ENCODE measurements at regions not wholly inside any gene's neighbourhood (a gene's known extent, or its start where the extent isn't known, plus 50 kb on each side); places are given as distances from the start of the nearest gene placed in this dataset.
"Not testable (repeated sequence)": the region's sequence is repeated elsewhere in the genome, so short reads cannot be mapped to it uniquely, and the experiment has no call there.

DNA sequence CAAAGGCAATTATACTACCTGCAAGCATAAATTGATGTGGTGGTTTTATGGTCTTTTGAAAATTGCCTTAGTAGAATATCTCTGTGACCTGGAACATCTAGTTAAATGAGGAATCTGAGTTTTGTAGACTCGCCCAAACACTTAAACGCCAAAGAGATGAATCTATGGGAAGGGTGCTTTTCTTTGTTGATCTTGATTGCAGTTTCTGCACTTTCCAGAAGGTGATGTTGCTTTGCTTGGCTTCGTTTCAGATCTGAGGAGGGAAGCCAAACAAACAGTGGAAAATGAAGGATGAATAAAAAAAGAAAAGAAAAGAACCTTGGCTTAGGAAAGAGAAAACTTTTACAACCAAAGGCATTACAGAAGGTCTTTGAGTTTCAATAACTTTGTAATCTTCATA lies 1021.2 kb downstream of the NR2F1-AS1 start:
- TF ChIP-seq GATA1 (IDR thresholded peaks at IDR 0.05; ENCODE audit: low read depth, low read length) (no peak), POLR2A (IDR thresholded peaks at IDR 0.05; ENCODE audit: low read length) (no peak)
- DNase-seq, result no peak

- TF ChIP-seq GATA1 (IDR thresholded peaks at IDR 0.05; ENCODE audit: low read depth, low read length) (no peak), POLR2A (IDR thresholded peaks at IDR 0.05; ENCODE audit: low read length) (no peak)
- DNase-seq, result no peak
These were observed 1021.7 kb downstream of the NR2F1-AS1 start for GRCh38 chr5:92559331-92559730.

DNA sequence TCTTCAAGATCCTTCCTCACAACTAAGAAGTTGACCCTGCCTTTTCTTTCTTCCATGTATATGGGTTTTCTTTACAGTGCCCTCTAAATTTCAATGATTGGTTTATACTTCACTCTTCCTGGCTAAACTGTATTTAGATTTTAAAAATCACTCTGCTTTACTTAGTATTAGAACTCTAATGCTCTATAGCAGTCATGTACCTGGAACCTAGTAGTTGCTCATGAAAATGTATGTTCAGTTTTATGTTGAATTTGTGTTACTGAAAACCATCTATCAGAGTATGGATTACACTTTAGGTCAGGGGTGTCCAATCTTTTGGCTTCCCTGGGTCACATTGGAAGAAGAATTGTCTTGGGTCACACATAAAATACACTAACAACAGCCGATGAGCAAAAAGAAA lies 1024.3 kb downstream of the NR2F1-AS1 start:
- no peak for TF ChIP-seq GATA1 (IDR thresholded peaks at IDR 0.05; ENCODE audit: low read depth, low read length)
- no peak for TF ChIP-seq POLR2A (IDR thresholded peaks at IDR 0.05; ENCODE audit: low read length)
- DNase-seq, result no peak

DNA sequence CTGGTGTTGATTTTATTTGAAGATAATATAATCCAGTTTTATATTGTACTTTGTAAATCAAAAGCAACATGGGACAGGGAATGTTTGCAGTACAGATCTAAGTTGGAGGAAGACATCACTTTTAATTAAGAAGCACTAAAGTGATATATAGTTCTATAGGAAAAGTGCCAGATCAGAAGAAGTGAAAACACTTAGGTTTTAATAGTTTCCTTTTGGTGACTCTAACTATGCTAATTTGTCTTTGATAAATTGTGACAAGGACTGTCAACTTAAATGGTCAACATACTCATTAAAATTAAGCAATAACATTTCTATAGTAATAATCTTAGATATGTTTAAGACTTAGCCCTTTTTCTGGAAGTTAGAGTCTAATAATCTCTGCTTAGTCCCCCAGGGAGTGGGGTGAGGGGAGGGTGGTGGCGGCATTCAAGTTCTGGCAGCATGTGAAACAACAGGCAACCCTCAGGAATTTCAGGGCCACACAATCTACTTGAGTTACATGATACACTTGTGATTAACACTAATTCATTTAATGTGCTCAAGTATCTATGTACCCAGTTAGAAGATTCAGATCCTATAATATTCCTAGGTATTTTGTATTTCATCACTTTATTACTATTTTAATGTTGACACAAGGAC lies 1026.5 kb downstream of the NR2F1-AS1 start:
- DNase-seq, result no peak
- no peak for TF ChIP-seq GATA1 (IDR thresholded peaks at IDR 0.05; ENCODE audit: low read depth, low read length)
- TF ChIP-seq POLR2A (IDR thresholded peaks at IDR 0.05; ENCODE audit: low read length), result no peak

DNA sequence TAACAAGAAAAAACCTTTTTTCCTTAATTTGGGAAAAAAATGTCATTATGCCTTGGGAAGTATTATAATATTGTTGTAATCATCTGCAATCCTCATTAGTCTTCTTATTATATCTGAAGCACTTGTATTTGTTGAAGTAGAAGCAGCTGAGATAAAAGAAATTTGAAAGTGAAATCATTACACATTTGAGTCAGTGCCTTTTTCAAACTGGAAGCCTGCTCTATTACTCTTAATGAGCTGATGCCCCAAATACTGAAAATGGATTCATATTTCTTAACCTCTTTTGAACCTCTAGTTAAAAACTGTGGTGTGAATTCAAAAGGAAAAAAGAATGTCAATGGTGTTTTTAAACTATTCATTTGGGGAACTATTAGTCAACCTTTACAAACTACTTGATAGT lies 1027.7 kb downstream of the NR2F1-AS1 start:
- no peak for DNase-seq
- TF ChIP-seq GATA1 (IDR thresholded peaks at IDR 0.05; ENCODE audit: low read depth, low read length) (no peak), POLR2A (IDR thresholded peaks at IDR 0.05; ENCODE audit: low read length) (no peak)

DNA sequence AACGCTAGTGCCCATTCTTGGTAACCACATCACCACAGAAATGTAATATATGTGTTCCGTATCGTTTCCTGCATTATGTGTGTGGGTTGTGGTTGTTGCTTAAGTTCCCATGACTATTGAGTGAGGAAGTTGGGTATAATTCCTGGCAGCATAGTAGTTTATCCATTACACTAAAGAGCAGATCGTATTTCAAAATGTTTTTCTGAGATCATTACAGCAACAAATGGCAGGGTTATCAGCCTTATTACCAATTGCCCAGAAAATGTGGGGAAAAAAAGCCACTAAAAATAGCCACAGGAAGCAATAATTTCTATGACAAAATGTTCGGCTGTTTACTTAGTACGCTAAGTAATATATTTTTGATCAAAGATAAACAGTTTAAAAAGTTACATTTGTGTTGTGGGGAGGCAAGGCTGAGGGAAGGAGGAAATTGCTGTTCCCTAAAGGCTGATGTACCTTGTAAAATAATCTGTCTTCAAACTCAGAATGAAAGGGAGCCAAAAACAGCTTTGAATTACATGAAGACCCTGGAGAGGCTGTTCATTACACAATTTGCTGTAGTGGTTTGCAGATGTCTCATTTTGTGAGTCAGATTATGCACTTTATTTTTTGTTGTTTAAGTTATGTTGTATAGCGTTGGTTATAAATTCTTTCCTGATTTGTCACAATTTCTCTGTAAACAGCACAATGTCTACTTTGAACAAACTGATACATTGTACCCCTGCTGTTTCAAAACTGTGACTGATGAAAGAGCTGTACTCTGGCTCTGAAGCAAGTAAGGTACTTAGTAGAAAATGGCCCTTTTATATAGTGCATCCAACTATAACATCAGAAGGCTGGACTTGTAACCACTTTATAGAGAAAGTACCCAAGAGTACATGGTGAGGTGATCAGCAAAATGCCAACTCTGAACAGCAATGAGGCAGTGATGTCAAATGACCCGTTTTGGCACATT lies 1028.5 kb downstream of the NR2F1-AS1 start:
- TF ChIP-seq GATA1 (IDR thresholded peaks at IDR 0.05; ENCODE audit: low read depth, low read length), result no peak
- TF ChIP-seq POLR2A (IDR thresholded peaks at IDR 0.05; ENCODE audit: low read length), result no peak
- no peak for DNase-seq

- no peak for TF ChIP-seq POLR2A (IDR thresholded peaks at IDR 0.05; ENCODE audit: low read length)
- no peak for TF ChIP-seq GATA1 (IDR thresholded peaks at IDR 0.05; ENCODE audit: low read depth, low read length)
- no peak for DNase-seq
These were observed 1032.7 kb downstream of the NR2F1-AS1 start for GRCh38 chr5:92548346-92548745.

- TF ChIP-seq GATA1 (IDR thresholded peaks at IDR 0.05; ENCODE audit: low read depth, low read length) (no peak), POLR2A (IDR thresholded peaks at IDR 0.05; ENCODE audit: low read length) (no peak)
- no peak for DNase-seq
These were observed 1036.4 kb downstream of the NR2F1-AS1 start for GRCh38 chr5:92544596-92544995.

DNA sequence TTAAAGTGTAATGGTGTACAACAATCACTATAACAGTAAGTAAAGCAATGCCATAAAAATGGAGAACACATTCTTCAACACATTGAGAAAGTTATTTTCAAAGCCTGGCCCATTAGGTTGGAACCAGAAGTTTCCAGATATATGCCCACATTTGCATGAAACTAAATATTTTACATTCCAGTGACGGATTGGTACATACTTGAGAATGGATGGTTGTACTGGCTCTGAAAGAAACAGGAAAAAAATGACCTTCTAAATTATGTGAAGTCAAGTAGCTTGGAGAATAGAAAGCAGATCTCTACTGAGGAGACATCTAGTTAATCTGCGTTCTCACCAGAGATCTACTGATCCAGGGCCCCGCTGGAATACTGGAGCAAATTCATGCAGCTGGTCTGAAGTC lies 1037.0 kb downstream of the NR2F1-AS1 start:
- TF ChIP-seq POLR2A (IDR thresholded peaks at IDR 0.05; ENCODE audit: low read length), result no peak
- no peak for TF ChIP-seq GATA1 (IDR thresholded peaks at IDR 0.05; ENCODE audit: low read depth, low read length)
- no peak for DNase-seq

DNA sequence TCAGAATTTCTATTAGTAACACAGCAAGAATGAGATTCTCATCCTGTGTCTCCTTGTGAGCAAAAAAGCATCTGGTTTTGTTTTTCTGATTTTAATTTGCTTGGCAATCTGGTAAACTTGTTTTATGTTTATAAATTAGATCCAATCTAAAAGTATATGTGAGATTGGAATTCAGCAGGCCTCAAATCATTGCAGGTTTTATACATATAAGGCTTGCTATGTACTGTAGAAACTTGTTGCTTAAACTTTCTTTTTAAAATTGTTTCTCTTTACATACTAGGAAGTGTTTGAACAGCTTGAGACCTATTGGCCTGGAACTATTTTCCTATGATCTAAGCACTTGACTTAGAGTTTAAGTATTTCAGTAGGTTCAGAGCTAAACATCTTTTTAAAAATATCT lies 1037.8 kb downstream of the NR2F1-AS1 start:
- TF ChIP-seq GATA1 (IDR thresholded peaks at IDR 0.05; ENCODE audit: low read depth, low read length) (no peak), POLR2A (IDR thresholded peaks at IDR 0.05; ENCODE audit: low read length) (no peak)
- no peak for DNase-seq

DNA sequence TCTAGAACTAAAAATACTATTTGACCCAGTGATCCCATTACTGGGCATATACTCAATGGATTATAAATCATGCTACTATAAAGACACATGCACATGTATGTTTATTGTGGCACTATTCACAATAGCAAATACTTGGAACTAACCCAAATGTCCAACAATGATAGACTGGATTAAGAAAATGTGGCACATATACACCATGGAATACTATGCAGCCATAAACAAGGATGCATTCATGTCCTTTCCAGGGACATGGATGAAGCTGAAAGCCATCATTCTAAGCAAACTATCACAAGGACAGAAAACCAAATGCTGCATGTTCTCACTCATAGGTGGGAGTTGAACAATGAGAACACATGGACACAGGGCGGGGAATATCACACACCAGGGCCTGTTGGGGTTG lies 1039.0 kb downstream of the NR2F1-AS1 start:
- DNase-seq, result not testable (repeated sequence)

DNA sequence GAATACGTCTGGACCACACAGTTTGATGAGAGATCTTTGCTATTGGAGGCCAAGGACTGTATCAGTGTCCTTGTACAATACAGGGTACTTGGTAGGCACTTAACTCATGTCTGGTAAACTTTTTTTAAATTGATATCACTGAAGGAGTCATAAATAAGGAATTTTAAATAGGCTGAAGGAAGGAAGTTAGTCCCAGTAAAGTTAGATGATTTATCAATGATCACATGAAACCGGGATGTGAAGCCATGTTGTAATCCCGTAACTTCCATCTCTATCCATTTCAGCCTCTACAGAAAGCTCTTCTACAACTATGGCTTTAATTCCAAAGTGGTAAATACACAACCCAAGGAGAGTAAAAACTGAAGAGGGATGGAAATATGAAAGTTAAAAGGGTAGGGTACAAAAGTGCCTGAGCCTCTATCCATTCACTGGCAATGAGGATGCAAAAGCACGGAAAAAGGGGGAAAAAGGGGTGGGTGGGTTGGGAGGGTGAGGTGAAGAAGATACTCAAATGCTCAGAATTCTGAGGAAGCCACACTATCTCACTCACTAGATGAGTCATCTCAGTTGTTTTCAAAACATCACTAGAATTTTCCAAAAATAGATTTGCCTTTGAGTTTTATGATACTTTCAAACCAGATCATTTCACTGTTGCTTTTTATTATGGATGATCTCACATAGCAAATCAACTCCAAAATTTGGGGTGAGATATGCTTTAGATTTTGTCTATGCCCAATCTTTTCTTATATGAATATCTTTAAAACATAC lies 1053.5 kb downstream of the NR2F1-AS1 start:
- no peak for DNase-seq
- TF ChIP-seq GATA1 (IDR thresholded peaks at IDR 0.05; ENCODE audit: low read depth, low read length), result no peak
- no peak for TF ChIP-seq POLR2A (IDR thresholded peaks at IDR 0.05; ENCODE audit: low read length)

- TF ChIP-seq POLR2A (IDR thresholded peaks at IDR 0.05; ENCODE audit: low read length), result no peak
- TF ChIP-seq GATA1 (IDR thresholded peaks at IDR 0.05; ENCODE audit: low read depth, low read length), result no peak
- DNase-seq, result no peak
These were observed 1055.9 kb downstream of the NR2F1-AS1 start for GRCh38 chr5:92525131-92525530.
